SHP77 (cell line): ENCODE measurements at regions not wholly inside any gene's neighbourhood (a gene's known extent, or its start where the extent isn't known, plus 50 kb on each side); places are given as distances from the start of the nearest gene placed in this dataset.

ENCODE experiments used
- DNase-seq, 2 experiments: peaks; one replicate each; lab custom pipeline; 2025; lab: John Stamatoyannopoulos, UW

DNA sequence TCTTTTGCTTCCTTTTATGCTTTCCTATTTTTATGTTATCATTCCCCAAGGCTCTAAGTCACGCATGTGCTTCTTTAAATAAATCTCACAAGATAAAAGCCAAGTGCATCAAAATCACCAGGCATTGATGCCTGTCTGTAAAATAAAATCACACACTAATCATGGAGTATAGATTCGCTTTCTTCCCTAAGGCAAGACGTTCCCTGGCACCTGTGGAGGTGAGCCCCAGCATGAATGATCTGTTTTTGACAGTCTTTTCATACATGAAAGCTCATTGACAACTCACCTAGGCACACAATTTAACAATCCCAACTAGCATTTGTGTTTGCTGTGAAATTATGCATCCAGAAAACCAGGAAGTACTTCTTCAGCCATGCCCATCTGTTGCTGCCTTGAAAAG, 146.9 kb upstream of the DMAC1 start:
- no peak for DNase-seq

DNA sequence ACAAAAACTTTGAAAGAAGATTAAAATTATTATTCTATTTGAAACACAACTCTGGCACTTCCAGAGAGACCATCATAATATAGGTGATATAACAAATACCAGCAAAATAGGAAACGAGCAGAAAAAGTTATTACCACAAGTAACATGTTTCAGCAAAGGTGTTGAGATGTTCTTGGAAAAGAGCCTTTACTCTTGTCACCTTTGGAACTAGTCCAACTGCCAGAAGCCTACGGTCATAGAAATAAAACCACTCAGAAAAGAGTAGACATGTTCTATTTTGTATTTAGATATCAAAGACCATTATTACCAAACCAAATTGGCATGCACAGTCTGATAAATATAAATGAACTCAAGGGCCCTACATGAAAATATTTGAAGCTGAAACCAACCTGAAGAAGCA, 145.0 kb upstream of the DMAC1 start:
- DNase-seq: no peak

DNA sequence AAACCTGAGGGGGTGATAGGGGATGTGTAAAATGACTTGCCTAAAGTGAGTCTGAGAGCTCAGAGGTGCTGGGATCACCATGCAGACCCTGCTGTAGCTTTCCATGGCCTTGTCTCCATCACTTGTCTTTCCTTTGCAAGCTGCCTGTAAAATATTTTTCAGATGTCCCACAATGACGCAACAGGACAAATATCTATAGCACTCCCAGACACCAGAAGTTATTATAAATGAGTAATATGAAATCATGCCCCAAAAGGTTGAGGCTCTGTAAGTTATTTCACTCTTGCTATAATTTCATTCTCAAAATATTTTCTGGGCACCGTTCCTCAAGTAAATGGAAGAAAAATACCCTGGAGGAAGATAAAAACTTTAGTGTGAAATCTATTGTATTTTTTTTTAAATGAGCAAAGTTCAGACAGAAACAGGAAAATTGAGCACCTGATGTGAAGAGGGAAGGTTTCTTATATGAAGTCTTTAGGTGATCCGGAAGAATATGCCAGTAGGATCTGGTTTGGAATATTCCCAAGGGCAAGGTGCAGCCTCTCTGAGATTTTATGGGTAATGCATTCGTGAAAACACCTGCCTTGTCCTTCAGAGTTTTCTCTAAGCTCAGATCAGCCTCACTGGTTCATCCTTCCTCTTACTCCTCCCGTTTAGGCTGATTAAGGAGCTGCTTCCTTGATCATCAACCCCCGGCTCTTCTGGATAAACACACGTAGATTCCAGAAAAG, 138.3 kb upstream of the DMAC1 start:
- DNase-seq: no peak

DNA sequence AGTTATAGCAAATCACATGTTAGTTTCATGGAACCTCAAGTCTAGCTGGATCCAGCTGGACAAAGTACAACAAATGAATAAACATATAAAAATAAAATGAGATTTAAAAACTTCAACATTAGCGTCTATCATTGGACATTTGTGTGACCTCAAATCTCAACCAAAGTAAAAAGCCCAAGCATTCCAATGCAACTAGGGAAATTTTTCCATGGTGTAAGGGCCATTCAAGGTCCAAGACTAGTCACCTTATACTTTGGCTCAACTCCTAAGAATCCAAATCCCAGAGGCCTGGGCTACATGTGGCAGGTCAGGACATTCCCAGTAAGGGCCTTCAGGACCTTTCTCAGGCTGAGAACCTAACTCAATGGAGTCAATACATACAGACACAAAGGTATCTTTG, 137.4 kb upstream of the DMAC1 start:
- DNase-seq: no peak

DNA sequence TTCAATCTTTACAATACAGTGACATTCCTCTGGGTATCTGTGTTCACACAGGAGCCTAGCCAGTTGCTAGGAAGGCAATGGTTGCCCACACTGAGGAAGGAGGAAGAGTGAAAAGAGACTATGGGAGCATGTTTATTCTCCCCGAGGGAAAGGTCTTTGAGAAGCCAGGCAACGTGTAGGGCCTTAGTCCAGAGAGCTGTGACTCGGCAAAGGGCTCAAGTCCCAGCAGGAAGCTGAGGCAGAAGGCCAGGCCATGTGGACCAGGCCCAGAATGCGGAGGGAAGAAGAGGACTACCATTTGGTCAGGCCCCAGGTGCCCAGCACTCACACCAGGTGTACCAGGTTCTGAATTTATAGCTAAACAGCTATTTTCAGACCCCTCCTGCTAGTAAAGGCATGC, 136.6 kb upstream of the DMAC1 start:
- no peak for DNase-seq

DNA sequence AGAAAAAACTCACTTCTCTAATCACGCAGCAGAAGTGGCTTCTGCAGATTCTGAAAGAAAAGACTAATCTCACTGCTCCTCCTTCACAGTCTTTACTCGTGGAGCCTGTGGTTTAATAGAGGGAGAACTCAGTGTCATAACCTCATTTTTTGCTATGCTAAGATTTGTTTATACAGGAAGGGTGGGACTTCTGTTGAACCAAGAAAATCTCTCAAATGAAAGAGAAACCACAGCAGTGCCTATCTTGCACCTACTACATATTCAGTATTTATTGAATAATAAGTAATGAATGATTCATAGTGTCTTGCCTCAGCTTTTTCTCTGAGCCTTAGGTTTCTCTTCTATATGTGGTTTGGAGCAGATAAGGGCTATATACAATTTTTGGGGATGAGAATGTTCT, 136.1 kb upstream of the DMAC1 start:
- no peak for DNase-seq

DNA sequence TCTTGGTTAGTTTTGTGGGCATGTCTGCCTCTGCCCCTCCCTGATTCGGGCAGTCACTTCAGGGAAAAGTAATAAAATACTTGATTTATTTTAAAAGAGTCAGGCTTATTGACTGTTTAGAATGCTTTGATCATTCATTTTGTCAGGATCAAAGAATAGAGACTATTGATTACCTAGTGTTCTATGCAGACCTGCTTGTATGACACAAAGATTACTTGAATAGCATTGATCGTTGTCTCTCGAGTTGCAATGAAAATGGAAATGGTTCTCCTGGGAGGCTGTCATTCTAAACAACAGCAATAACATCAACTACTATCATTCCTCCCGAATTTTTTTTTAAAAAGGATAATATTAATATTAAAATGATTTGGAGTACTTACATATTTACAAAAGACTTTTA, 133.2 kb upstream of the DMAC1 start:
- no peak for DNase-seq

DNA sequence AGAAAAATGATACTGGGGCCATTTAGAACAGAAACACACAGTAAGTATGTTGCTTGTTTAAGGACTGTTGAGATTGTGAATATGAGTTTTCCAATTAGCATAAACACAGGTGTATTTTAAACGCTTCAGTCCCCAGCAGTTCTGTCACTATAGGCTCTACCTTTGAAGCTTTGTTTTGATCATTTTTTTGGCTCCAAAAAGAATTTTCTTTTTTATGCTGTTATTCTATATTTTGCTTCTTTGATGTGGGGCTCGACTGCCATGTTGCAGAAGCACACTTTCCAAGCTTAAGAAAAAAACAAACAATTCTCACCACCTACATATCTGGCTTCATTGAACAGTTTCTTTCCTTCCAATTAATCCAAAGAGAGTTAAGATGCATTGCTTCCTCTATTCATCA, 131.0 kb upstream of the DMAC1 start:
- no peak for DNase-seq

DNA sequence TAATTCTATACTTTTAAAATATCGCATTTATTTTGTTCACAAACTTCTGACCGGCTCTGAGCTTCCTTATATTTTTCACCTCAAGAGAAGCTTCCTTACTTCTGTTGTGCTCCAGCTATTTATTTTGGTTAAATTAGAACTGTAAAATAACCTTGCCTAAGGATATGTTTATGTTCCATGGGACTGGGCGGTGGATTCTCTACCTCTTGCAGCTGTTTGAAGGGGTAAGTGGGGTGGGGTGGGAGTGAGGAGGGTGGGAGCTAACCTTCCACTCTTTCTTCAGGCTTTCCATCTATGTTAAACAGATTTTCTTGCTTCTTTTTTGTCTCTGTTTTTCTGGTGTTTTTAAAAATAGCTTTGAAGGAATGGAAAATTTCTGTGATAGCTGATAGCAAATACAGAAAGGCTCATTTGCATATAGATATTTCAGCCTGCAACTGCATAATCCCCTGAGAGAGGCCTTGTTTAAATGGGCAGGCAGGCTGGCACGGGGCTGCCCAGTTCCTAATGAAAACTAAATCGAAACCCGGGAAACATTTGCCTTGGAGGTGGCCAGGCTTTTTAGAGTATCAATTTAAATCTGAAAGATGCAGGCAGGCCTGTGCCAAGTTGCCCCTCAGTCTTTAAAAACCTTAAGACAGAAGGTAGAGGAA, 122.1 kb upstream of the DMAC1 start:
- DNase-seq: no peak

DNA sequence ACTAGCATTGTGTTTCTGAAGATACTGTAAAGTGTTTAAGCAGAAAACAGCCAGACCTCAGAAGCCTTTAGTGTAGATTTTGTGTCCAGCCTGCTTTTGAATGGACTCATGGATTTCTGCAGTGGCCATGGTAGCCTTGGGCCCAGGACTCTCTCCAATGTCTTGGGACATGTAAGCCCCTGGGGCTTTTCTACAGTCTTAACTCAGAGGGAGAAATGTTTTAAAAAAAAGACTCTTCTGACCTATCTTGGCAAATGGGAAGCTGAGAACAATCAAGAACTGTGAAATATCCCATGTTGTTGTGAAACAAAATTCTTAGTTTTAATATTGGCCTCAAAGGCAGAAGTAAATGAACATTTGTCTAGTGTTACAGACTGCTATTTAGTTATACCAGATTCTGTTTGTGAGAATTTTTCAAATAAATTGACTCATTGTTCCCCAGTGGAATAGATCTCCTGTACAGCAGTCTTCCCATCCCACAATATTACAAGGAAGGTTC, 112.5 kb upstream of the DMAC1 start:
- DNase-seq: no peak

DNA sequence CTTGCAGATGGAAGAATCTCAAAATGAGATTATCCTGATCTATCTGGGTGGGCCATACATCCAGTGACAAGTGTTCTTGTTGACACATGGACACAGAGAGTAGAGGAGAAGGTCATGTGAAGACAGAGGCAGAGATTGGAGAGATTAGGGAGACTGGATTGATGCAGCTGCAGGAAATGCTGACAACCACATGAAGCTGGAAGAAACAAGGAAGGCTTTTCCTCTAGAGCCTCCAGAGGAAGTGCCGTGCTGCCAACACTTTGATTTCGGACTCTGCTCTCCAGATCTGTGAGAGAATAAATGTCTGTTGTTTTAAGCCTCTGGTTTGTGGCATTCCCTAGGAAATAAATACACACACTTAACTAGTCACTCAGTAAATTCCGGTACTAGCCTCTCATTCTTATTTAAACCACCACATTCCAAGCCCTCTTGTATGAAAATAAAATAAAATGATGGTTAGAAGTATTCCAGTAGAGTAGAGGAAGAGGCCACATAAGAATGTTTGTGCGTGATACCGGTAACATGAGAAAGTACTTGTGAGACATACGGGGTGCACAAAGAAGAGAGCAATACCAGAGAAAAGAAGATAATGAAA, 110.9 kb upstream of the DMAC1 start:
- no peak for DNase-seq

DNA sequence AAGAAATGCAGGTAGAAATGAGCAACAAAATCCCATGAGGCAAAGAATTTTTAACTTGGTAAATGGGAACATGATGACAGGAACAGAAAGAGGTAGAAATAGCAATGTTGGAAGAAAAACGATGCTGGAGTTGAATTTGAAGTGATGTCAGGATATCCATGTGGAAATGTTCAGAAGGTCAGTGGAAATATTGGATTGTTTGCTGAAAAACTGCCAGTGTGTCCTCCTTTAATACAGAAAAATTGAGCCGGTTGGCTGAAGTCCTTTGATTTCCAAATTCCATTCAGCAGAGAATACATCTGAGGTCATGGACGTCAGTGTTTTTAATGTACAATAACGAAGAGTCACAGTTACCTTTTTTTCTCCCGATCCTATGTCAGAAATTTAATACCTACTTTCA, 110.0 kb upstream of the DMAC1 start:
- DNase-seq: no peak

DNA sequence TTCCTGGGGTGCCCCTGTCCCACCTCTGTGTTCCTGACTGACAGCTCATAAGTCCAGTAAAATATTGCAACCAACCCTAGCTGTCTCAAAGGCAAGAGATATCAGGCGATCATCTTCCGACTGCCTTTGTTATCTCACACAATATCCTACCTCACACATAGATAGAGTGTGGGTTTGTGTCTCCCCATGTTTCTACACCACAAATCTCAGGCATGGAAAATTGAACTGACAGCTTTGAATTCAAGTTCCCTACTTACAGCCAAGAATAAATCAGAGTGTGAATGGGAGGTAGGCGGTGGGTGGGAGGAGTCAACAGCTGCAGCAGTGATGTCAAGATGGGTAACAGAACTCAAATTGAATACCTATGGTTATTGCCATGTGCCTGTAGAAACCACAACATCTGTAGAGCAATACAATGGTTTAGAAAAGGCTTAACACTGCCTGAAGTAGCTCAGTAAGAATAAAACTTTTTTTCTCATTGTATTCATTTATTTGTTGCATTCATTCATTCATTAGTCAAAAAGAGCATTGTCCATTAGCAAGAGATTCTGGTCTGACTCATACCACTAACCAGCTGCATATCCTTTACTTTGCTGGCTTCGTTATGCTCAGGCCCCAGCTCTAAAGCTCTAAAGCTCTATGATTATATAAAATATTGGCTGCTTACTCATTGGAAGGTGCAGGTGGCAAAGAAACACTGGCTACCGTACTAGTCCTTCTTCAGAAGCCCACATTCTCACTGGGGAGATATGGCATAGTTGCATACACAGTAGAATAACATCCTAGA, 108.2 kb upstream of the DMAC1 start:
- DNase-seq: no peak

DNA sequence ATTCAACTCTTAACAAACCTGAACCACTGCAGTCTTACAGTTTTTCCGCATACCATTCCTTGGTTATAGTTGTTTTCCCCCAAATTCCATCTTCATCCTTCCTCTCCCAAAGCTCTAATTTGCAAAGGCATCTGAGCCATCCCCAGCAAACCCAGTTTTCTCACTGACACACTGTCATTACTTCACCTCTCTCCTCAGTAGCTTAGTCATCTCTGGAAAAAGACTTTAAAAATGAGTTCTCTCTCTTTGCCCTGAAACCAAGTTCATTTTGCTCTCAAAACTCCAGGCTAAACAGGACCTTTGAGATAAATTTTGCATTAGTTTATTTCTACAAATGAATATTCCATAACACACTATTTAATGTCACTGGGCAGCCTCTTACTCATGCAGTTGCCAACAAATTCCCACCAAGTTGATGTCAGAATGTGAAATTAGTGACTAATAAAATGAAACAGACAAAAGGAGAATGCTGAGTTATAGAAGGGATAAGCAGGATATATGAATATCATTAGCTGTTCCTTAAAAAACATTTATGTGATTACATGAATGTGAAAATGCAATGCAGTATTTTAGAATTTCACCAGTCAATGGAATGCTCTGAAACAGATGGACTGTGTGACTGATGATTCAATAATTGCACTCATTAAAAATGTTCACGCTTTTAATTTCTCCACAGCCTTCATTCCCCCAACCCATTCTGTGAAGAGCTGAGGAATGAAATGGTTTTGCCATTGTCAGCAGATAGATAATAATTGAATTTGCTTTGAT, 107.4 kb upstream of the DMAC1 start:
- DNase-seq: no peak

DNA sequence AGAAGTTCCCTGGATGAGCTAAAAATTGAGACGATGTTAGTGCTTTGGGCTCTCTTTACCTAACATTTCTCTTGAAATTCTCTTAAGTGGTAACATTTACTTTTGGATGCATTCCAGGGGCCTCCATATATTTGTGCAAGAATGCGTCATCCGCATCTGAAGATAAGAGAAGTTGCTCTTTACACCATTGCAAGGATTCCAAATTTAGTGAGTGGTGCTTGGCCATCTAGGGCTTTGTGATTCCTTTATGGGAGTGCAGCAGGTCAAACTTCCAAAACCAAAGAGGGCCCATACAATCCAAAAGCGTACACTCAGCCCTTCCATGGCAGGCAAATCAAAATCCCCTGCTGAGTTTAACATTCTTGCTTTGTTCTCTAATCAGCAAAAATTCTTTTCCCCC, 102.0 kb upstream of the DMAC1 start:
- DNase-seq: no peak

DNA sequence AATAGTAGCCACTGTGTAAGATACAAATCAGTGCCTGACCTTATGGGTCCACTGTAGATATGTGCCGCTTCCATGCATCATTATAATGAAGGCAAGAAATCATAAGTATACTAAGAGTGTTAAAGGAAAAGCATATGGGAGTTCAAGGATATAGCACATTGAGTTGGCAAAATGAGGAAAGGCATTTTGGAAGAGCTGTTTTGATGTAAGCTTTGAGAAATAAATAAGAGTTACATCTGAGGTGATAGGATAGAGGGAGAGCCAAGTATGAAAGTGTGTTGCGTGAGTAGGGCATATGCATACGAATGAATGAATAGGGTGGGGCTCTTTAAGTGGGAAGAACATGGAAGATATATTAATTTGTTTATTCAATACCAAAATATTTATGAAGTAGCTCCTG, 101.0 kb upstream of the DMAC1 start:
- no peak for DNase-seq

DNA sequence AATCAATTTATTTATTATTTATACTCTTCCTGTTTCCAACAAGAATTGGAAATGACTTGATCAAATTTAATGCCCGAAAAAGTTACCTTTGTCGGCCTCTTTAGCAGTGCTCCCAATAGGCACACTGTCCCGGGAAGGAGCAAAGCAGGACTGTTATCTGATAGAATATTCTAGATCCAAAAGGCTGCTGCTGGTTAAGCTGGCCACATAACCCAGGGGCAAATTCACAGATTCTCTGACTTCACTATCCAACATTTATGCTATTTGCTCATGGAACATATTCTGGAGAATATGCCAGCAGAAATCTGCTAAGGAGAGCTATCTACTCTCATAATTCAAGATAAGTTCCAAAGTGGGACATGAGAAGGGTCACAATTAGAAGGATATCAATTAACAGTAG, 100.2 kb upstream of the DMAC1 start:
- DNase-seq: no peak

DNA sequence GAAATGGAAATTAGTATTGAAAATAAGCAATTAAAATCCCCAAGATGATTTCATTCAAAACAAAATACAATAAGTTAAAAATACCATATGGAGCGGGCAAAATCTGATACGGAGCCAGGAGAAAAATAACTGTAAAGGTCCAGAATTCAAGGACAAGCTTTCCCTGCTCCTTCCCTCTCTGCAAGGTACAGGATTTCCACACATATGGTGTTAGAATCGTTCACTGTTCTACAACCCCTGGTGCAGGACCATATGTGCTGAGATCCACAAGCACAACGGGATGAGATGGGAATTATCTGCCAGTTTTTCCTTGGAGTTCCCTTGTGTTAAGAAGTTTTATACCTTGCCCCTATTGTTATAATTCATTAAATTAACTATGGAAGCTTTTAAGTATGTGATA, 94.7 kb upstream of the DMAC1 start:
- no peak for DNase-seq

DNA sequence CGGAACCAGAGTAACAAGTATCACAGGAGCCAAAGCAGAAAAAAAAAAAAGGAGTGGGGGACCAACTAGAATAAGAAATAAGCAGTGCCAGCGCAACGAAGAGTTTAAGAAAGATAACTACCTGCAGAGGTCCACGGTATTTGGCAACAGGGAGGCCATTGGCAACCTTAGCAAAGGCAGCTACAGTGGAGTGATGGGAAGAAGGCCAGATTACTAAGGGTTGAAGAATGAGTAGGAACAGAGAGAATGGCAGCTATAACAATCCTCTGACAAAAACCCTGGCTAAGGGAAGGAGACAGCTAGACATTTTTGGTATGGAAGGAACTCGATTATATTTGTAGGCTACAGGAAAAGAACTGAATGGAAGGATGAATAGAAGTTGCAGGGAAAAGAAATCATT, 93.4 kb upstream of the DMAC1 start:
- no peak for DNase-seq

DNA sequence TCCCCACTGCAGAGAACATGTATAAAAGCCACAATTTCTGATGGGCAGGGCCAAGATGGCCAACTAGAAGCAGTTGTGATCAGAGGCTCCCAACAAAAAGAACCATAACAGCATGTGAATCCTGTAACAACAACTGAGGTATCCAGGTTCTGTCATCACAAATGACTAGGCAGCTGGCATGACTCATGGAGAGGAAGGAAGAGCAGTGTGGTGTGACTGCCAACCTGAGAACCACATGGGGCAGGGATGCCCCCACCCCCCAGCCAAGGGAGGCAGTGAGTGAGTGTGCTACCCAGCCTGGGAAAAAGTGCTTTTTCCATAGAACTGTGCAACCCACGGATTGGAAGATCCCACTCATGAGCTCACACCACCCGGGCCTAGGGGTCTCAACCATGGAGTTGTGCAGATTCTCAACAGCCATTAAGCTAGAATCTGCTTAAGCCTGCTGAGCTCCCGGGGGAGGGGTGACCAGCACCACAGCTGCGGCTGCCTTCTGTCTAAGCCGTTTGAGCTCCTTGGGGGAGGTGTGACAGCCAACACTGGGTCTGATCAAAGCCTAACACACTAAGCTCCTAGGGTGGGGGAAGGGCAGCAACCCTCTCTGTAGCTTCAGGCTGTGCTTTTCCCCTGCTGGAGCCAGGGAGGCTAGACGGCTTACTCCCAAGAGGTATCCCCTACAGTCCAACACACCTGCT, 80.1 kb upstream of the DMAC1 start:
- DNase-seq: peak in 1 of 2 experiments; percentile 4

DNA sequence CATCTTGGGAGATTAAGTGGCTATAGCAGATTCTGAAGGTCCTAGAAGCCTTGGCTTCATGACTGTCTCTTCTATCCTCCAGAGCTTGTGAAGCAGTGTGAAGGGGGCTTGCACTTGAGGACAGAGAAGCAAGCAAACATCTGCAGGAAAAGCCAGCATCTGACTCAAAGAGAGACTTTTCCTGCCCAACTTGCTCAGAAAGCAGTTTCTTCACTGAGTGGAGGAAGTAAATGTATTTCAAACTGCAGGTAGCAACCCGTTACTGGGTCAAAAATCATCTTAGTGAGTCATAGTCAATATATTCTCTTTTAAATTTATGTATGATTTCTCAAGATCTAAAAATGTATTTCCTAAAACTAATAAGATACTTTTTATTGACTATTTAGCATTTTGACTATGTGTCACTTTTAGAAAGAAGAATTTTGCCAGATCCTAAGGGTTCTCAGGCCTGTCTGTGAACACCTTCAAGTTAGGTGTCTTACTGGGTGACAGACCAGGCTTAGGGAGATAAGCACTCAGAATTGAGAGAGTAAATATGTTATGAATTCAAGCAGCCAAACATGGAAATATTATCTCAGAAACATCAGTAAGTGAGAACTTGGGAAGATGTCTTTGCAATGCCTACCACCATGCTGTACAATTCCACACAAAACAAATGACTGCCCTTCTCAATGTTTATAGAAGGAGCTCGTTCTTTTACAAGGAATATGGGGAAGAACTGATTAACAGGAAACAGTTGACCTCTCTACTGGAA, 72.6 kb upstream of the DMAC1 start:
- DNase-seq: no peak
